HepG2 (cell line): ENCODE measurements at regions not wholly inside any gene's neighbourhood (a gene's known extent, or its start where the extent isn't known, plus 50 kb on each side); places are given as distances from the start of the nearest gene placed in this dataset.

Experiments
- ATAC-seq: fragments of 200-7000 bp; cut with Tn5 transposase; 3 replicates; pipeline ENCODE4 v1.9.1; 2020; ENCODE audit warnings: mild to moderate bottlenecking, moderate library complexity
- BruUV-seq: library from RNA; stranded (reverse); fragments of 400-500 nt; replicated peaks from 2 replicates; lab custom pipeline; 2021; lab: Mats Ljungman, UMichigan
- CTCF ChIA-PET: fragments of 300-600 bp; formaldehyde crosslinking; extraction: SDS; loops from one replicate; lab custom pipeline; 2021; ENCODE audit warnings: low total read pairs, inconsistent platforms, low intra/inter-chr PET ratio; lab: Yijun Ruan, JAX
- POLR2A ChIA-PET: fragments of 350-600 bp; sonication (Branson Sonifier 250); formaldehyde crosslinking; loops from one replicate; lab custom pipeline; 2020; ENCODE audit warnings: antibody characterized with exemption, inconsistent platforms; lab: Yijun Ruan, JAX
- DNase-seq: peaks from one replicate; pipeline ENCODE4 v3.0.0-alpha.2; 2015; ENCODE audit warnings: low spot score
- FAIRE-seq: peaks from 3 replicates; lab custom pipeline; 2011; peaks lifted over from hg19 to GRCh38; lab: Jason Lieb, UNC
- H2AFZ ChIP-seq: one replicate; pipeline ENCODE4 v1.6.1; 2011; ENCODE audit warnings: low read length, inconsistent platforms
- H3K27ac ChIP-seq: fragments of 300-600 bp; 3 replicates; pipeline ENCODE4 v1.8.0; 2011; ENCODE audit warnings: mixed run types, mild to moderate bottlenecking, mixed read lengths, low read length, inconsistent platforms; ENCODE audit not compliant: insufficient read depth; ENCODE audit errors: extremely low read length
- H3K27me3 ChIP-seq, 2 experiments: fragments of 200-600 bp in 1 of 2; 2 replicates in 1 of 2; 3 replicates in 1 of 2; pipeline versions ENCODE4 v1.6.0 to v1.8.0; 2011; ENCODE audit warnings: low read length in 2 of 2, mild to moderate bottlenecking in 2 of 2, moderate library complexity in 2 of 2, inconsistent platforms in 1 of 2; ENCODE audit not compliant: insufficient read depth in 2 of 2, control insufficient read depth in 1 of 2
- H3K36me3 ChIP-seq, 2 experiments: fragments of 200-600 bp in 1 of 2; replicated peaks in 1 of 2; 2 replicates in 1 of 2; 3 replicates in 1 of 2; pipeline versions ENCODE4 v1.5.1 to v1.8.0; 2011; ENCODE audit warnings: low read length in 2 of 2, inconsistent platforms in 1 of 2; ENCODE audit not compliant: insufficient read depth in 2 of 2, control insufficient read depth in 1 of 2
- H3K4me1 ChIP-seq: 2 replicates; pipeline ENCODE4 v1.5.1; 2012; ENCODE audit warnings: low read length, inconsistent platforms; ENCODE audit not compliant: insufficient read depth
- H3K4me2 ChIP-seq: 2 replicates; pipeline ENCODE4 v1.6.0; 2011; ENCODE audit warnings: low read depth, low read length, inconsistent platforms
- H3K4me3 ChIP-seq, 3 experiments: fragments of 200-600 bp in 1 of 3; sonication (generic), shearing (Covaris generic) in 1 of 3; replicated peaks in 1 of 3; 2 replicates each; pipeline ENCODE4 v1.5.1; 2011 to 2016; ENCODE audit warnings: low read length in 3 of 3, inconsistent platforms in 2 of 3, low read depth in 2 of 3, mild to moderate bottlenecking in 2 of 3, control low read depth in 1 of 3, mixed read lengths in 1 of 3; ENCODE audit not compliant: insufficient read depth in 1 of 3
- H3K79me2 ChIP-seq: one replicate; pipeline ENCODE4 v1.6.1; 2011; ENCODE audit warnings: low read length, inconsistent platforms; ENCODE audit not compliant: insufficient read depth
- H3K9ac ChIP-seq: 2 replicates; pipeline ENCODE4 v1.6.0; 2011; ENCODE audit warnings: mild to moderate bottlenecking, low read depth, low read length, inconsistent platforms; ENCODE audit not compliant: insufficient read depth
- H3K9me3 ChIP-seq: 2 replicates; pipeline ENCODE4 v1.5.1; 2012; ENCODE audit warnings: mild to moderate bottlenecking, low read length
- H4K20me1 ChIP-seq: 2 replicates; pipeline ENCODE4 v1.6.0; 2011; ENCODE audit warnings: inconsistent platforms, mild to moderate bottlenecking, low read length, moderate library complexity; ENCODE audit not compliant: insufficient read depth
- AGO1 ChIP-seq: fragments of 200-400 bp; formaldehyde crosslinking; IDR thresholded peaks from 2 replicates; pipeline ENCODE4 v1.6.1; 2017; ENCODE audit warnings: mild to moderate bottlenecking, low read depth, low read length, moderate library complexity; ENCODE audit not compliant: poor library complexity, severe bottlenecking
- CHCHD3 ChIP-seq: sonication (generic); formaldehyde crosslinking; IDR thresholded peaks from 2 replicates; pipeline ENCODE4 v1.8.0; 2022; ENCODE audit warnings: mild to moderate bottlenecking, missing genetic modification reagents, moderate library complexity
- DPF2 ChIP-seq: sonication (generic); formaldehyde crosslinking; IDR thresholded peaks from 2 replicates; pipeline ENCODE4 v1.4.0; 2020; ENCODE audit warnings: mild to moderate bottlenecking, low read depth, missing genetic modification reagents, borderline replicate concordance
- FOXO4 ChIP-seq: sonication (generic); formaldehyde crosslinking; conservative IDR thresholded peaks from 2 replicates; pipeline ENCODE4 v1.8.1; 2023; ENCODE audit warnings: missing genetic modification reagents
- KLF15 ChIP-seq: sonication (generic); formaldehyde crosslinking; IDR thresholded peaks from 2 replicates; pipeline ENCODE4 v1.8.1; 2023; ENCODE audit warnings: borderline replicate concordance, mild to moderate bottlenecking, inconsistent platforms, missing genetic modification reagents, mixed read lengths
- KMT2A ChIP-seq: sonication (generic); formaldehyde crosslinking; IDR thresholded peaks from 2 replicates; pipeline ENCODE4 v1.4.0; 2020; ENCODE audit warnings: missing genetic modification reagents
- SOX13 ChIP-seq, 3 experiments: fragments of 450-650 bp in 1 of 3; sonication (generic) in 1 of 3; formaldehyde crosslinking in 1 of 3; IDR thresholded peaks in 2 of 3; conservative IDR thresholded peaks in 1 of 3; 2 replicates each; pipeline versions ENCODE4 v1.5.0 to v1.6.1; 2016 to 2020; ENCODE audit warnings: antibody characterized with exemption in 1 of 3, mild to moderate bottlenecking in 1 of 3, missing compliant biosample characterization in 1 of 3, missing genetic modification reagents in 1 of 3, moderate library complexity in 1 of 3
- THRA ChIP-seq: sonication (generic); formaldehyde crosslinking; IDR thresholded peaks from 2 replicates; pipeline ENCODE4 v1.4.0; 2020; ENCODE audit warnings: missing genetic modification reagents, borderline replicate concordance
- ZBTB8A ChIP-seq: sonication (generic); formaldehyde crosslinking; IDR thresholded peaks from 2 replicates; pipeline ENCODE4 v1.4.0; 2020; ENCODE audit warnings: mild to moderate bottlenecking, low read depth, missing genetic modification reagents, borderline replicate concordance
- ZKSCAN5 ChIP-seq: sonication (generic); formaldehyde crosslinking; IDR thresholded peaks from 2 replicates; pipeline ENCODE4 v1.5.1; 2020; ENCODE audit warnings: mild to moderate bottlenecking, missing genetic modification reagents
- ZNF280B ChIP-seq: sonication (generic); formaldehyde crosslinking; IDR thresholded peaks from 2 replicates; pipeline ENCODE4 v1.5.0; 2020; ENCODE audit warnings: missing genetic modification reagents, mild to moderate bottlenecking, borderline replicate concordance
- WGBS: methylation state at CpG from one replicate; pipeline ENCODE4 v1.1.6; 2017; ENCODE audit warnings: low lambda C conversion rate; 5-methylcytosine and 5-hydroxymethylcytosine counted together
- in situ Hi-C: cut with HindIII; loops from 2 replicates; pipeline ENCODE4 v1.10.0; 2017; ENCODE audit warnings: low pct_unique_long_range_greater_than_20kb; ENCODE audit not compliant: extremely low pct_ligation_motif_present
- intact Hi-C: fragments of 100-400 bp; cut with micrococcal nuclease; formaldehyde crosslinking; loops from one replicate; pipeline ENCODE4 v1.10.0; 2022; ENCODE audit not compliant: unreplicated experiment

GRCh38 chr9:19939734-19940278, 151.0 kb upstream of the SLC24A2 start:
- intact Hi-C loops = no loop called here

GRCh38 chr9:19938990-19939733, 150.3 kb upstream of the SLC24A2 start:
- 46% methylated on average over 6 of the region's 6 CpGs for WGBS
- Histone ChIP-seq H3K9ac (no peak overlapping the region), H2AFZ (no peak overlapping the region), H3K27me3 (peaks cover 0 to 12% of the 10 kb centered on the region in 2 experiments; a peak in 2 of 5 replicates), H3K4me2 (no peak overlapping the region), H3K9me3 (no peaks in the 10 kb centered on the region), H3K4me3 (no peak overlapping the region), H3K79me2 (no peaks in the 10 kb centered on the region), H3K27ac (no peak overlapping the region), H3K4me1 (no peaks in the 10 kb centered on the region), H3K36me3 (no peaks in the 10 kb centered on the region), H4K20me1 (no peaks in the 10 kb centered on the region)
- in situ Hi-C loops (loop anchor here (25.0 kb wide), 1 partner anchor 698 kb away; no protein-coding TSS in a partner anchor), intact Hi-C loops (no loop called here)
- ATAC-seq (no peak), FAIRE-seq (no peak), DNase-seq (no peak)
- no TSS peak for BruUV-seq
- ChIA-PET POLR2A (no interaction called here), CTCF (no interaction called here)
- TF ChIP-seq KMT2A (no peak), THRA (CRISPR knock-in tag) (no peak), FOXO4 (no peak), DPF2 (no peak), ZKSCAN5 (no peak), ZNF280B (CRISPR knock-in tag) (no peak), ZBTB8A (CRISPR knock-in tag) (no peak), KLF15 (no peak), SOX13 (IDR thresholded peaks at IDR 0.05) (no peak), SOX13 (CRISPR knock-in tag; conservative IDR thresholded peaks at IDR 0.05 in 1 of 2, IDR thresholded peaks at IDR 0.05 in 1 of 2) (no peak), CHCHD3 (CRISPR knock-in tag) (no peak)

More at GRCh38 chr9:19939734-19940278, 151.0 kb upstream of the SLC24A2 start:
- no peaks in the 10 kb centered on the region for H3K36me3 ChIP-seq
- no peaks in the 10 kb centered on the region for H3K4me1 ChIP-seq
- H3K27ac ChIP-seq = no peak overlapping the region
- H3K27me3 ChIP-seq = peaks cover 0 to 8% of the 10 kb centered on the region in 2 experiments; a peak in 2 of 5 replicates
- no TSS peak for BruUV-seq
- no peaks in the 10 kb centered on the region for H4K20me1 ChIP-seq
- ChIA-PET POLR2A (no interaction called here), CTCF (no interaction called here)
- WGBS = 2% methylated on average over 5 of the region's 5 CpGs
- in situ Hi-C loops = loop anchor here (25.0 kb wide), 1 partner anchor 697 kb away; no protein-coding TSS in a partner anchor
- no peak overlapping the region for H3K4me3 ChIP-seq
- no peak overlapping the region for H3K4me2 ChIP-seq
- no peak overlapping the region for H2AFZ ChIP-seq
- no peak overlapping the region for H3K9ac ChIP-seq
- no peak for FAIRE-seq
- no peak for TF ChIP-seq AGO1
- TF ChIP-seq, all 625 proteins: peak for 0
- Histone ChIP-seq H3K9me3 (no peaks in the 10 kb centered on the region), H3K79me2 (no peaks in the 10 kb centered on the region)
- no peak for ATAC-seq
- no peak for DNase-seq
